Keratinocyte (primary cell): ENCODE measurements at regions not wholly inside any gene's neighbourhood (a gene's known extent, or its start where the extent isn't known, plus 50 kb on each side); places are given as distances from the start of the nearest gene placed in this dataset.

Experiments
- DNase-seq: peaks from one replicate; pipeline ENCODE4 v3.0.0-alpha.2; 2011; ENCODE audit warnings: low read depth, missing footprints, low spot score
- FAIRE-seq: peaks from 2 replicates; lab custom pipeline; 2011; peaks lifted over from hg19 to GRCh38; lab: Jason Lieb, UNC
- H2AFZ ChIP-seq: 2 replicates; pipeline ENCODE4 v1.6.0; 2012; ENCODE audit warnings: low read length, control low read depth, inconsistent platforms; ENCODE audit not compliant: control insufficient read depth
- H3K27ac ChIP-seq: 2 replicates; pipeline ENCODE4 v1.5.1; 2011; ENCODE audit warnings: low read length; ENCODE audit not compliant: control insufficient read depth, insufficient read depth
- H3K27me3 ChIP-seq: 3 replicates; pipeline ENCODE4 v1.6.0; 2011; ENCODE audit warnings: low read length; ENCODE audit not compliant: control insufficient read depth, insufficient read depth; ENCODE audit errors: extremely low read depth
- H3K36me3 ChIP-seq, 2 experiments: 2 replicates in 1 of 2; 3 replicates in 1 of 2; pipeline ENCODE4 v1.5.1; 2011; ENCODE audit warnings: low read length in 2 of 2, mild to moderate bottlenecking in 1 of 2; ENCODE audit not compliant: control insufficient read depth in 2 of 2, insufficient read depth in 2 of 2; ENCODE audit errors: extremely low read depth in 1 of 2
- H3K4me1 ChIP-seq: 3 replicates; pipeline ENCODE4 v1.5.1; 2011; ENCODE audit warnings: low read length; ENCODE audit not compliant: control insufficient read depth, insufficient read depth; ENCODE audit errors: extremely low read depth
- H3K4me2 ChIP-seq: 3 replicates; pipeline ENCODE4 v1.6.0; 2011; ENCODE audit warnings: low read depth, low read length; ENCODE audit not compliant: control insufficient read depth, insufficient read depth; ENCODE audit errors: extremely low read depth
- H3K4me3 ChIP-seq, 3 experiments: fragments of 200-600 bp in 1 of 3; sonication (generic) in 1 of 3; 2 replicates in 2 of 3; 3 replicates in 1 of 3; pipeline ENCODE4 v1.5.1; 2011 to 2016; ENCODE audit warnings: low read length in 3 of 3, mild to moderate bottlenecking in 3 of 3, control low read depth in 2 of 3, inconsistent platforms in 1 of 3, low read depth in 1 of 3, mixed read lengths in 1 of 3, mixed run types in 1 of 3, moderate library complexity in 1 of 3; ENCODE audit not compliant: control insufficient read depth in 2 of 3, insufficient read depth in 2 of 3; ENCODE audit errors: extremely low read depth in 1 of 3
- H3K79me2 ChIP-seq: 2 replicates; pipeline ENCODE4 v1.6.0; 2012; ENCODE audit warnings: low read length; ENCODE audit not compliant: control insufficient read depth, insufficient read depth
- H3K9ac ChIP-seq: 3 replicates; pipeline ENCODE4 v1.6.0; 2011; ENCODE audit warnings: low read length; ENCODE audit not compliant: control insufficient read depth, insufficient read depth; ENCODE audit errors: extremely low read depth
- H3K9me1 ChIP-seq: 3 replicates; pipeline ENCODE4 v1.6.0; 2011; ENCODE audit warnings: low read length; ENCODE audit not compliant: control insufficient read depth, insufficient read depth; ENCODE audit errors: extremely low read depth
- H3K9me3 ChIP-seq: 2 replicates; pipeline ENCODE4 v1.5.1; 2012; ENCODE audit warnings: low read depth, low read length; ENCODE audit not compliant: control insufficient read depth
- H4K20me1 ChIP-seq: 3 replicates; pipeline ENCODE4 v1.6.0; 2011; ENCODE audit warnings: low read length; ENCODE audit not compliant: control insufficient read depth, insufficient read depth; ENCODE audit errors: extremely low read depth
- EZH2 ChIP-seq: IDR thresholded peaks from one replicate; pipeline ENCODE4 v1.6.1; 2012; ENCODE audit warnings: inconsistent platforms, mild to moderate bottlenecking, low read length, moderate library complexity
- dilution Hi-C: fragments of 300-500 bp; cut with MboI; formaldehyde crosslinking; loops from one replicate; pipeline ENCODE4 v1.7.0; 2020; ENCODE audit warnings: low sequenced_read_pairs; ENCODE audit not compliant: extremely low pct_ligation_motif_present
- TF ChIP-seq, protein P1 (sequence below), 3 experiments: IDR thresholded peaks in 1 of 3; conservative IDR thresholded peaks in 1 of 3; optimal IDR thresholded peaks in 1 of 3; 2 replicates in 2 of 3; 3 replicates in 1 of 3; pipeline versions ENCODE3 to v1.5.1; 2011; ENCODE audit warnings: low read length in 3 of 3, mild to moderate bottlenecking in 3 of 3, moderate library complexity in 2 of 3, control low read depth in 1 of 3, inconsistent platforms in 1 of 3; ENCODE audit not compliant: insufficient read depth in 2 of 3; ENCODE audit errors: extremely low read depth in 1 of 3

DNA sequence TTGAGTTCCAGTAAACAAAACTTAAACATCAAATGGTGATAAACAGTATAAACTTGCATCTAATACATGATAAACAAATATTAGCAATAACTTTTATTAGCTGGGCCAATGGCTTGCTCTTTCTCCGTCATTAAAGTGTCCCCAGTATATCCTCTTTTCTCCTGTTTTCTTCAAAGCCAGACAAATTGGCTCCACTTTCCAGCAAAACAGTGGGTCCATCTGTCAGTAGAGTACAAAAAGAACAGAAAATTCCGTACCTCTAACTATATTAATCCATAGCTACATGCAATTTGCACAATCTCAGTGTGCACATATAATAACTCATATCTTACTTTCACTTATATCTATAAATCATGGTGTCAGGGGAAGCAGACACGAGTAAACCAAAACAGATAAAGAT lies 678.0 kb upstream of the SPRY2 start:
- dilution Hi-C loops: no loop called here
- no peaks in the 10 kb centered on the region for H3K9me3 ChIP-seq
- H3K9ac ChIP-seq: no peak overlapping the region
- DNase-seq (no peak), FAIRE-seq (no peak)
- H3K4me3 ChIP-seq: no peak overlapping the region
- H3K27me3 ChIP-seq: no peaks in the 10 kb centered on the region
- no peaks in the 10 kb centered on the region for H4K20me1 ChIP-seq
- no peaks in the 10 kb centered on the region for H3K79me2 ChIP-seq
- H3K9me1 ChIP-seq: no peaks in the 10 kb centered on the region
- no peak overlapping the region for H2AFZ ChIP-seq
- H3K4me1 ChIP-seq: no peaks in the 10 kb centered on the region
- no peak for TF ChIP-seq EZH2
- TF ChIP-seq, protein P1, sequence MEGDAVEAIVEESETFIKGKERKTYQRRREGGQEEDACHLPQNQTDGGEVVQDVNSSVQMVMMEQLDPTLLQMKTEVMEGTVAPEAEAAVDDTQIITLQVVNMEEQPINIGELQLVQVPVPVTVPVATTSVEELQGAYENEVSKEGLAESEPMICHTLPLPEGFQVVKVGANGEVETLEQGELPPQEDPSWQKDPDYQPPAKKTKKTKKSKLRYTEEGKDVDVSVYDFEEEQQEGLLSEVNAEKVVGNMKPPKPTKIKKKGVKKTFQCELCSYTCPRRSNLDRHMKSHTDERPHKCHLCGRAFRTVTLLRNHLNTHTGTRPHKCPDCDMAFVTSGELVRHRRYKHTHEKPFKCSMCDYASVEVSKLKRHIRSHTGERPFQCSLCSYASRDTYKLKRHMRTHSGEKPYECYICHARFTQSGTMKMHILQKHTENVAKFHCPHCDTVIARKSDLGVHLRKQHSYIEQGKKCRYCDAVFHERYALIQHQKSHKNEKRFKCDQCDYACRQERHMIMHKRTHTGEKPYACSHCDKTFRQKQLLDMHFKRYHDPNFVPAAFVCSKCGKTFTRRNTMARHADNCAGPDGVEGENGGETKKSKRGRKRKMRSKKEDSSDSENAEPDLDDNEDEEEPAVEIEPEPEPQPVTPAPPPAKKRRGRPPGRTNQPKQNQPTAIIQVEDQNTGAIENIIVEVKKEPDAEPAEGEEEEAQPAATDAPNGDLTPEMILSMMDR (optimal IDR thresholded peaks at IDR 0.05 in 1 of 3, IDR thresholded peaks at IDR 0.05 in 1 of 3, conservative IDR thresholded peaks at IDR 0.05 in 1 of 3; ENCODE audit: extremely low read depth in 1 of 3, insufficient read depth in 2 of 3, low read length in 3 of 3): no peak
- no peak overlapping the region for H3K27ac ChIP-seq
- H3K4me2 ChIP-seq: no peak overlapping the region
- H3K36me3 ChIP-seq: no peaks in the 10 kb centered on the region

GRCh38 chr13:81017513-81018152 lies 676.7 kb upstream of the SPRY2 start:
- DNase-seq (no peak), FAIRE-seq (no peak)

More at GRCh38 chr13:81017513-81018152, 676.7 kb upstream of the SPRY2 start:
- H3K4me2 ChIP-seq: no peak overlapping the region
- no peak overlapping the region for H2AFZ ChIP-seq
- TF ChIP-seq EZH2: no peak
- TF ChIP-seq, protein P1 (optimal IDR thresholded peaks at IDR 0.05 in 1 of 3, IDR thresholded peaks at IDR 0.05 in 1 of 3, conservative IDR thresholded peaks at IDR 0.05 in 1 of 3; ENCODE audit: extremely low read depth in 1 of 3, insufficient read depth in 2 of 3, low read length in 3 of 3): peak in 2 of 3 experiments; percentile 31
- H3K9ac ChIP-seq: no peak overlapping the region
- no peak overlapping the region for H3K4me3 ChIP-seq
- H4K20me1 ChIP-seq: no peaks in the 10 kb centered on the region
- H3K4me1 ChIP-seq: no peaks in the 10 kb centered on the region
- dilution Hi-C loops: no loop called here
- no peaks in the 10 kb centered on the region for H3K9me3 ChIP-seq
- no peaks in the 10 kb centered on the region for H3K27me3 ChIP-seq
- no peak overlapping the region for H3K27ac ChIP-seq
- H3K36me3 ChIP-seq: no peaks in the 10 kb centered on the region
- H3K9me1 ChIP-seq: no peaks in the 10 kb centered on the region
- H3K79me2 ChIP-seq: no peaks in the 10 kb centered on the region
